ENCODE measurements at regions not wholly inside any gene's neighbourhood (a gene's known extent, or its start where the extent isn't known, plus 50 kb on each side); places are given as distances from the start of the nearest gene placed in this dataset.

GRCh38 chr16:14356064-14356463, 274.0 kb downstream of the PARN start:
- no peak overlapping the region for H3K4me3 ChIP-seq

GRCh38 chr16:14354561-14355351, 275.3 kb downstream of the PARN start:
- Histone ChIP-seq H3K9me3 (no peaks in the 10 kb centered on the region), H3K4me3 (no peak overlapping the region), H3K27me3 (replicated peaks; ENCODE audit: insufficient read depth) (no peaks in the 10 kb centered on the region), H3K4me1 (replicated peaks) (no peaks in the 10 kb centered on the region), H3K36me3 (no peaks in the 10 kb centered on the region), H3K27ac (no peak overlapping the region)
- no peak for DNase-seq (ENCODE audit: low spot score)
- no peak for TF ChIP-seq POLR2A (IDR thresholded peaks at IDR 0.05)
- no peak for TF ChIP-seq CTCF (IDR thresholded peaks at IDR 0.05)
- no peak for TF ChIP-seq POLR2AphosphoS5 (IDR thresholded peaks at IDR 0.05)
- intact Hi-C loops (cut with DNase I) = no loop called here
- 42% methylated on average over 10 of the region's 10 CpGs for WGBS

More at GRCh38 chr16:14356064-14356463, 274.0 kb downstream of the PARN start:
- TF ChIP-seq POLR2AphosphoS5 (IDR thresholded peaks at IDR 0.05) (no peak), POLR2A (IDR thresholded peaks at IDR 0.05) (no peak), CTCF (IDR thresholded peaks at IDR 0.05) (no peak)
- H3K9me3 ChIP-seq = no peaks in the 10 kb centered on the region
- DNase-seq (ENCODE audit: low spot score) = no peak
- no peaks in the 10 kb centered on the region for H3K4me1 ChIP-seq (replicated peaks)
- intact Hi-C loops (cut with DNase I) = no loop called here
- no peaks in the 10 kb centered on the region for H3K36me3 ChIP-seq
- H3K27ac ChIP-seq = no peak overlapping the region
- 95% methylated on average over 11 of the region's 11 CpGs for WGBS
- no peaks in the 10 kb centered on the region for H3K27me3 ChIP-seq (replicated peaks; ENCODE audit: insufficient read depth)

DNA sequence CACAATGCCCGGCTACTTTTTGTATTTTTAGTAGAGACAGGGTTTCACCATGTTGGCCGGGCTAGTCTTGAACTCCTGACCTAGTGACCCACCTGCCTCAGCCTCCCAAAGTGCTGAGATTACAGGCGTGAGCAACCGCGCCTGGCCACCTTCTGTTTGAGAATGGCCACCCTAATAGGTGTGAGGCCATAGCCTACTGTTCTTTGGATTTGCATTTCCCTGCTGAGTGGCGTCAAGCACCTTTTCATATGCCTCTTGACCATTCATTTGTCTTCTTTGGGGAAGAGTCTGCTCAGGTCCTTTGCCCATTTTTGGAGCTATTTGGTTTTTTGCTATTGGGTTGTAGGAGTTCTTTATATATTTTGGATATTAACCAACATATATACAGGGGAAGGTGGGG, 276.7 kb downstream of the PARN start:
- Histone ChIP-seq H3K4me3 (no peak overlapping the region), H3K4me1 (replicated peaks) (no peaks in the 10 kb centered on the region), H3K27ac (no peak overlapping the region), H3K27me3 (replicated peaks; ENCODE audit: insufficient read depth) (no peaks in the 10 kb centered on the region), H3K36me3 (no peaks in the 10 kb centered on the region), H3K9me3 (no peaks in the 10 kb centered on the region)
- no peak for DNase-seq (ENCODE audit: low spot score)
- TF ChIP-seq POLR2AphosphoS5 (IDR thresholded peaks at IDR 0.05) = no peak
- no peak for TF ChIP-seq CTCF (IDR thresholded peaks at IDR 0.05)
- TF ChIP-seq POLR2A (IDR thresholded peaks at IDR 0.05) = no peak
- intact Hi-C loops (cut with DNase I) = no loop called here
- 83% methylated on average over 6 of the region's 6 CpGs for WGBS

DNA sequence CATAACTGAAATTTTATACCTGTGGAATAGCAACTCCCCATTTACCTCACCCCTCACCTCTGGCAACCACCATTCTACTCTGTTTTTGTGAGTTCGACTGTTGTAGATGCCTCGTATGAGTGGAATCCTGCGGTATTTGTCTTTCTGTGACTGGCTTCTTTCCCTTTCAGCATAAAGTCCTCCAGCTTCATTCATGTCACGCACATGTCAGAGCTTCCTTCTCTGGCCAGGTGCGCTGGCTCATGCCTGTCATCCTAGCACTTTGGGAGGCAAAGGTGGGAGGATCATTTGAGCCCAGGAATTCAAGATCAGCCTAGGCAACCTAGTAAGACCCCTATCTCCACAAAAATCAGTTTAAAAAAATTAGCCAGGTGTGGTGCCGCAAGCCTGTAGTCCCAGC, 278.4 kb downstream of the PARN start:
- WGBS = 69% methylated on average over 6 of the region's 6 CpGs
- no peaks in the 10 kb centered on the region for H3K27me3 ChIP-seq (replicated peaks; ENCODE audit: insufficient read depth)
- H3K27ac ChIP-seq = no peak overlapping the region
- TF ChIP-seq POLR2A (IDR thresholded peaks at IDR 0.05) (no peak), CTCF (IDR thresholded peaks at IDR 0.05) (no peak), POLR2AphosphoS5 (IDR thresholded peaks at IDR 0.05) (no peak)
- no peaks in the 10 kb centered on the region for H3K36me3 ChIP-seq
- no peaks in the 10 kb centered on the region for H3K9me3 ChIP-seq
- intact Hi-C loops (cut with DNase I) = no loop called here
- H3K4me1 ChIP-seq (replicated peaks) = peaks cover 2% of the 10 kb centered on the region
- no peak overlapping the region for H3K4me3 ChIP-seq
- DNase-seq (ENCODE audit: low spot score) = no peak

- TF ChIP-seq CTCF (IDR thresholded peaks at IDR 0.05) = no peak
- TF ChIP-seq POLR2AphosphoS5 (IDR thresholded peaks at IDR 0.05) = no peak
- TF ChIP-seq POLR2A (IDR thresholded peaks at IDR 0.05) = no peak
- peaks cover 2% of the 10 kb centered on the region for H3K4me1 ChIP-seq (replicated peaks)
- no peak overlapping the region for H3K4me3 ChIP-seq
- 69% methylated on average over 8 of the region's 8 CpGs for WGBS
- H3K36me3 ChIP-seq = no peaks in the 10 kb centered on the region
- intact Hi-C loops (cut with DNase I) = no loop called here
- no peaks in the 10 kb centered on the region for H3K9me3 ChIP-seq
- H3K27ac ChIP-seq = no peak overlapping the region
- DNase-seq (ENCODE audit: low spot score) = no peak
- no peaks in the 10 kb centered on the region for H3K27me3 ChIP-seq (replicated peaks; ENCODE audit: insufficient read depth)
Observed at GRCh38 chr16:14350626-14351025, 279.4 kb downstream of the PARN start.

Measured in prostate gland (tissue), 2 donors.